KMS-11 (cell line): ENCODE measurements at regions not wholly inside any gene's neighbourhood (a gene's known extent, or its start where the extent isn't known, plus 50 kb on each side); places are given as distances from the start of the nearest gene placed in this dataset.

ENCODE experiments used
- H2AFZ ChIP-seq: fragments of 200-600 bp; sonication (generic); 2 replicates; pipeline ENCODE4 v1.6.1; 2016; ENCODE audit warnings: antibody characterized with exemption, mixed run types, low read depth
- H3K27ac ChIP-seq: fragments of 200-600 bp; sonication (generic); 2 replicates; pipeline ENCODE4 v1.6.1; 2016; ENCODE audit warnings: mild to moderate bottlenecking, mixed run types
- H3K27me3 ChIP-seq: fragments of 200-600 bp; sonication (generic); 2 replicates; pipeline ENCODE4 v1.6.1; 2017; ENCODE audit warnings: mild to moderate bottlenecking, low read depth, mixed run types, moderate library complexity; ENCODE audit not compliant: insufficient read depth
- H3K36me3 ChIP-seq: fragments of 200-600 bp; sonication (generic); 2 replicates; pipeline ENCODE4 v1.6.1; 2017; ENCODE audit warnings: mild to moderate bottlenecking, mixed run types; ENCODE audit not compliant: insufficient read depth
- H3K4me1 ChIP-seq: fragments of 200-600 bp; sonication (generic); 2 replicates; pipeline ENCODE4 v1.6.1; 2016; ENCODE audit warnings: mild to moderate bottlenecking, low read depth, mixed run types; ENCODE audit not compliant: poor library complexity, severe bottlenecking
- H3K4me2 ChIP-seq: fragments of 200-600 bp; sonication (generic); 2 replicates; pipeline ENCODE4 v1.7.0; 2016; ENCODE audit warnings: mild to moderate bottlenecking, mixed run types
- H3K4me3 ChIP-seq: fragments of 200-600 bp; sonication (generic); IDR thresholded peaks from 2 replicates; pipeline ENCODE4 v1.6.1; 2017; ENCODE audit warnings: low read depth, low read length, mixed read lengths; ENCODE audit not compliant: insufficient read depth
- H3K79me2 ChIP-seq: fragments of 200-600 bp; sonication (generic); 2 replicates; pipeline ENCODE4 v1.6.1; 2016; ENCODE audit warnings: low read depth, mixed run types; ENCODE audit not compliant: insufficient read depth
- H3K9ac ChIP-seq: fragments of 200-600 bp; sonication (generic); 2 replicates; pipeline ENCODE4 v1.6.1; 2016; ENCODE audit warnings: mild to moderate bottlenecking, mixed run types
- H4K20me1 ChIP-seq: fragments of 200-600 bp; sonication (generic); 2 replicates; pipeline ENCODE4 v1.6.1; 2016; ENCODE audit warnings: mild to moderate bottlenecking, mixed run types; ENCODE audit not compliant: insufficient read depth
- CTCF ChIP-seq: fragments of 200-600 bp; sonication (generic); conservative IDR thresholded peaks from 2 replicates; pipeline ENCODE4 v1.6.1; 2017; ENCODE audit warnings: low read depth, mild to moderate bottlenecking, antibody characterized with exemption, low read length, moderate library complexity, mixed read lengths

- Histone ChIP-seq H3K4me2 (no peak overlapping the region), H4K20me1 (no peaks in the 10 kb centered on the region), H3K4me1 (no peaks in the 10 kb centered on the region), H3K27me3 (no peaks in the 10 kb centered on the region), H3K4me3 (no peak overlapping the region), H3K79me2 (no peaks in the 10 kb centered on the region), H3K9ac (no peak overlapping the region), H3K36me3 (no peaks in the 10 kb centered on the region), H2AFZ (no peak overlapping the region), H3K27ac (no peak overlapping the region)
- TF ChIP-seq CTCF: no peak
These were observed 126.6 kb downstream of the RDH14 start for GRCh38 chr2:18433872-18434271.

GRCh38 chr2:18432999-18433398 lies 127.5 kb downstream of the RDH14 start:
- no peaks in the 10 kb centered on the region for H3K27me3 ChIP-seq
- no peak overlapping the region for H3K27ac ChIP-seq
- no peaks in the 10 kb centered on the region for H3K36me3 ChIP-seq
- no peak overlapping the region for H2AFZ ChIP-seq
- no peak overlapping the region for H3K9ac ChIP-seq
- H3K4me3 ChIP-seq: no peak overlapping the region
- H3K4me1 ChIP-seq: no peaks in the 10 kb centered on the region
- H4K20me1 ChIP-seq: no peaks in the 10 kb centered on the region
- TF ChIP-seq CTCF: no peak
- no peak overlapping the region for H3K4me2 ChIP-seq
- no peaks in the 10 kb centered on the region for H3K79me2 ChIP-seq

GRCh38 chr2:18430996-18431748 lies 129.3 kb downstream of the RDH14 start:
- Histone ChIP-seq H3K9ac (no peak overlapping the region), H3K4me1 (no peaks in the 10 kb centered on the region), H3K4me3 (no peak overlapping the region), H4K20me1 (no peaks in the 10 kb centered on the region), H3K27me3 (no peaks in the 10 kb centered on the region), H3K79me2 (no peaks in the 10 kb centered on the region), H2AFZ (no peak overlapping the region), H3K27ac (no peak overlapping the region), H3K4me2 (no peak overlapping the region), H3K36me3 (no peaks in the 10 kb centered on the region)
- no peak for TF ChIP-seq CTCF

- H4K20me1 ChIP-seq: no peaks in the 10 kb centered on the region
- no peaks in the 10 kb centered on the region for H3K4me1 ChIP-seq
- no peaks in the 10 kb centered on the region for H3K36me3 ChIP-seq
- TF ChIP-seq CTCF: no peak
- no peak overlapping the region for H3K9ac ChIP-seq
- H3K27me3 ChIP-seq: no peaks in the 10 kb centered on the region
- no peak overlapping the region for H3K27ac ChIP-seq
- H2AFZ ChIP-seq: no peak overlapping the region
- H3K4me3 ChIP-seq: no peak overlapping the region
- no peak overlapping the region for H3K4me2 ChIP-seq
- H3K79me2 ChIP-seq: no peaks in the 10 kb centered on the region
These were observed 131.9 kb downstream of the RDH14 start for GRCh38 chr2:18428516-18428915.
